ENCODE measurements at regions not wholly inside any gene's neighbourhood (a gene's known extent, or its start where the extent isn't known, plus 50 kb on each side); places are given as distances from the start of the nearest gene placed in this dataset.

- Mint-ChIP-seq H3K36me3 (ENCODE audit: insufficient read depth) (no peaks in the 10 kb centered on the region), H3K4me3 (ENCODE audit: low read depth) (no peak overlapping the region), H3K4me1 (ENCODE audit: low read depth) (no peaks in the 10 kb centered on the region), H3K27me3 (peaks cover 17% of the 10 kb centered on the region), H3K27ac (no peak overlapping the region), H3K9me3 (ENCODE audit: low read depth) (no peaks in the 10 kb centered on the region)
- DNase-seq (ENCODE audit: low spot score, unreplicated experiment) = no peak
- TF ChIP-seq, protein P1, sequence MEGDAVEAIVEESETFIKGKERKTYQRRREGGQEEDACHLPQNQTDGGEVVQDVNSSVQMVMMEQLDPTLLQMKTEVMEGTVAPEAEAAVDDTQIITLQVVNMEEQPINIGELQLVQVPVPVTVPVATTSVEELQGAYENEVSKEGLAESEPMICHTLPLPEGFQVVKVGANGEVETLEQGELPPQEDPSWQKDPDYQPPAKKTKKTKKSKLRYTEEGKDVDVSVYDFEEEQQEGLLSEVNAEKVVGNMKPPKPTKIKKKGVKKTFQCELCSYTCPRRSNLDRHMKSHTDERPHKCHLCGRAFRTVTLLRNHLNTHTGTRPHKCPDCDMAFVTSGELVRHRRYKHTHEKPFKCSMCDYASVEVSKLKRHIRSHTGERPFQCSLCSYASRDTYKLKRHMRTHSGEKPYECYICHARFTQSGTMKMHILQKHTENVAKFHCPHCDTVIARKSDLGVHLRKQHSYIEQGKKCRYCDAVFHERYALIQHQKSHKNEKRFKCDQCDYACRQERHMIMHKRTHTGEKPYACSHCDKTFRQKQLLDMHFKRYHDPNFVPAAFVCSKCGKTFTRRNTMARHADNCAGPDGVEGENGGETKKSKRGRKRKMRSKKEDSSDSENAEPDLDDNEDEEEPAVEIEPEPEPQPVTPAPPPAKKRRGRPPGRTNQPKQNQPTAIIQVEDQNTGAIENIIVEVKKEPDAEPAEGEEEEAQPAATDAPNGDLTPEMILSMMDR (IDR thresholded peaks at IDR 0.05; ENCODE audit: unreplicated experiment) = no peak
Observed at GRCh38 chr21:32190493-32191144, 88.2 kb downstream of the MIS18A start.

DNA sequence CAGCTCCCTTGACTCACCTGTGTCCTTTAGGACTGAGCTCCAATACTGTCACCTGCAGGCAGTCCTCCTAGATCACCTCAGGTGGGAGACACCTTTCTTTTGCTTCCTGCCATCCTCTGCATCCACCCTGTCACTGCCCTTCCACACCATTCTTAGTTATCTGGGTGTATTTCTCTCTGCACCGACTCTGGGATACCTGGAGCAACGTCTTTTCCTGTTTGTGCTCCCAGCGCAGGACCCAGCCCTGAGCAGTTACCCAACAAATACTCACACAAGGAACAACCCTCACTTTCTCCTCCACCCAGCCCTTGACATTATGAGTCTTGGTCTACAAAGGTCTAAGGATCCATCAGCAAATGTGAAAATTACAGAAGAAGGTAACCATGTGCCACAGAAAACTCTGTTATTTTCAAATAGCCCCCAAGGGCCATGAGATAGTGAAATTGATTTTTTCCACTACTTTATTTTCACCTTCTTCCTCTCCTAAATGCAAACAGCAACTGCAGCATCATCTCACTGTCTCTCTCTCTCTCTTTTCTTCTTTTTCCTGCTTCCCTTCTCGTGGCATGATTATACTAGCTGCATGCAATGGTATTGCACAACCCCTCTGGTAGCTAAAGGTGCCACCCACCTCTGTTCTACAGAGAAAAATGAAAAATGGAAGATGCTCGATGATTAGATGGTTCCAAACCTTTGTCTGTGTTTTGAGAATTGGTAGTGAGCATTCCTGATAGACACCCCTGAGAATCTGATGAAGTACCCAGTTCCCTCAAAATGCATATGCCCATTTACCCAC is 89.0 kb downstream of the MIS18A start:
- Mint-ChIP-seq H3K9me3 (ENCODE audit: low read depth) (no peaks in the 10 kb centered on the region), H3K36me3 (ENCODE audit: insufficient read depth) (no peaks in the 10 kb centered on the region), H3K4me3 (ENCODE audit: low read depth) (no peak overlapping the region), H3K27me3 (peaks cover 18% of the 10 kb centered on the region), H3K27ac (no peak overlapping the region), H3K4me1 (ENCODE audit: low read depth) (no peaks in the 10 kb centered on the region)
- no peak for DNase-seq (ENCODE audit: low spot score, unreplicated experiment)
- TF ChIP-seq, protein P1 (IDR thresholded peaks at IDR 0.05; ENCODE audit: unreplicated experiment) = no peak

- DNase-seq (ENCODE audit: low spot score, unreplicated experiment) = no peak
- H3K9me3 Mint-ChIP-seq (ENCODE audit: low read depth) = no peaks in the 10 kb centered on the region
- TF ChIP-seq, protein P1 (IDR thresholded peaks at IDR 0.05; ENCODE audit: unreplicated experiment) = no peak
- H3K4me1 Mint-ChIP-seq (ENCODE audit: low read depth) = no peaks in the 10 kb centered on the region
- H3K4me3 Mint-ChIP-seq (ENCODE audit: low read depth) = no peak overlapping the region
- peaks cover 26% of the 10 kb centered on the region for H3K27me3 Mint-ChIP-seq
- no peak overlapping the region for H3K27ac Mint-ChIP-seq
- H3K36me3 Mint-ChIP-seq (ENCODE audit: insufficient read depth) = no peaks in the 10 kb centered on the region
Observed at GRCh38 chr21:32186804-32187203, 92.0 kb downstream of the MIS18A start.

DNA sequence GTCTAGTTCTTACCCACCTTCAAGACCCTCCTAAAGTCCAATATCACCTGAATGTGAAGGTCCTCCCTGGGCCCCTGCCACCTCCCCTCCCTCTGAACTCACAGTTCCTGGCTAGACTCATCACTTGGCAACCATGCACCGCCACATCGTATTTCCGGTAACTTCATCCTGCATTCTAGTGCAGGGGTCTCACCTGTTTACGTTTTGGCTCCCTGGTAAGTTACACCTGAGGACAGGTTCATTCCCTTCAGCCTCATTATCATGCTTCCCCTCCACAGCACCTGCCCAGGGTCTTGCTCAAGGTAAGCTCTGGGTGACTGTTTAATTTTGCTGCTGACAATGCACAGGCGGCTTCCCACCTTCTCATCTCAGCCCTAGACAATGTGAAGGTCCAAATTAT is 93.1 kb downstream of the MIS18A start:
- Mint-ChIP-seq H3K9me3 (ENCODE audit: low read depth) (no peaks in the 10 kb centered on the region), H3K27ac (no peak overlapping the region), H3K36me3 (ENCODE audit: insufficient read depth) (no peaks in the 10 kb centered on the region), H3K27me3 (peaks cover 26% of the 10 kb centered on the region), H3K4me3 (ENCODE audit: low read depth) (no peak overlapping the region), H3K4me1 (ENCODE audit: low read depth) (no peaks in the 10 kb centered on the region)
- TF ChIP-seq, protein P1 (IDR thresholded peaks at IDR 0.05; ENCODE audit: unreplicated experiment) = no peak
- DNase-seq (ENCODE audit: low spot score, unreplicated experiment) = no peak

DNA sequence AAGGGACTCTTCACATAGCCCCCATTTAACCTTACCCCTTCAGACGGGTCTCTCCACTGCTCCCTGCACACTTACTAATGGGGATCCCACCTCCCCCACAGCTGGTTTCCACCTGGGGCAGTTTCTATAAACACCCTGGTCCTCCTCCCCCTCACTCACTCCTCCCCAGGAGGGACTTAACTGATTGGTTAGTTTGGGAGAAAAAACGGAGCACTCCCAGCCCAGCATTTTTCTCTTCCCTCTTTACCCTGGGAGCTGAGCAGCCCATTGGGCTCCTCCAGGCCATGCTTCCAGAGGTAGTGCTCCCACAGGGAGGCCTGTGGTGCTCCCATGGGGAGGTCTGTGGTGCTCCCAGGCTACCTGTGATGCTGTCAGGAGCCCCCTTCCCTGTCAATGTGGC is 93.7 kb downstream of the MIS18A start:
- H3K27me3 Mint-ChIP-seq = peaks cover 24% of the 10 kb centered on the region
- H3K9me3 Mint-ChIP-seq (ENCODE audit: low read depth) = no peaks in the 10 kb centered on the region
- H3K4me1 Mint-ChIP-seq (ENCODE audit: low read depth) = no peaks in the 10 kb centered on the region
- H3K4me3 Mint-ChIP-seq (ENCODE audit: low read depth) = no peak overlapping the region
- TF ChIP-seq, protein P1 (IDR thresholded peaks at IDR 0.05; ENCODE audit: unreplicated experiment) = no peak
- H3K27ac Mint-ChIP-seq = no peak overlapping the region
- H3K36me3 Mint-ChIP-seq (ENCODE audit: insufficient read depth) = no peaks in the 10 kb centered on the region
- DNase-seq (ENCODE audit: low spot score, unreplicated experiment) = no peak
